ENCODE measurements at regions not wholly inside any gene's neighbourhood (a gene's known extent, or its start where the extent isn't known, plus 50 kb on each side); places are given as distances from the start of the nearest gene placed in this dataset.

- CTCF ChIA-PET, result no interaction called here
- POLR2A ChIA-PET (ENCODE audit: low non-redundant PET), result no interaction called here
- no TSS peak for BruUV-seq (replicated peaks)
Measured at GRCh38 chr6:133753756-133754155, 135.2 kb upstream of the TCF21 start.

GRCh38 chr6:133754298-133754697, 134.6 kb upstream of the TCF21 start:
- Histone ChIP-seq H3K4me3 (ENCODE audit: low read depth, low read length, poor library complexity, severe bottlenecking) (no peak overlapping the region), H3K27ac (ENCODE audit: low read depth, low read length, poor library complexity, severe bottlenecking) (no peak overlapping the region), H3K27me3 (replicated peaks; ENCODE audit: insufficient read depth, low read depth, low read length, poor library complexity) (peaks cover 91% of the 10 kb centered on the region), H3K9me3 (ENCODE audit: low read depth, low read length, poor library complexity, severe bottlenecking) (no peaks in the 10 kb centered on the region), H3K4me1 (ENCODE audit: insufficient read depth, low read length, poor library complexity, severe bottlenecking) (peaks cover 7% of the 10 kb centered on the region), H3K36me3 (ENCODE audit: insufficient read depth, low read length, poor library complexity, severe bottlenecking) (no peaks in the 10 kb centered on the region)
- DNase-seq (ENCODE audit: low spot score), result no peak
- BruUV-seq (replicated peaks), result no TSS peak
- POLR2A ChIA-PET (ENCODE audit: low non-redundant PET), result no interaction called here
- TF ChIP-seq CTCF (conservative IDR thresholded peaks at IDR 0.05; ENCODE audit: low read depth, low read length) (no peak), EZH2 (IDR thresholded peaks at IDR 0.05; ENCODE audit: borderline replicate concordance, low read depth, low read length, poor library complexity, severe bottlenecking) (no peak)
- CTCF ChIA-PET, result no interaction called here
- intact Hi-C loops (cut with micrococcal nuclease; ENCODE audit: unreplicated experiment), result no loop called here

More at GRCh38 chr6:133753756-133754155, 135.2 kb upstream of the TCF21 start:
- Histone ChIP-seq H3K36me3 (ENCODE audit: insufficient read depth, low read length, poor library complexity, severe bottlenecking) (no peaks in the 10 kb centered on the region), H3K27ac (ENCODE audit: low read depth, low read length, poor library complexity, severe bottlenecking) (no peak overlapping the region), H3K27me3 (replicated peaks; ENCODE audit: insufficient read depth, low read depth, low read length, poor library complexity) (peaks cover 91% of the 10 kb centered on the region), H3K4me1 (ENCODE audit: insufficient read depth, low read length, poor library complexity, severe bottlenecking) (peaks cover 7% of the 10 kb centered on the region), H3K9me3 (ENCODE audit: low read depth, low read length, poor library complexity, severe bottlenecking) (no peaks in the 10 kb centered on the region), H3K4me3 (ENCODE audit: low read depth, low read length, poor library complexity, severe bottlenecking) (no peak overlapping the region)
- TF ChIP-seq CTCF (conservative IDR thresholded peaks at IDR 0.05; ENCODE audit: low read depth, low read length) (no peak), EZH2 (IDR thresholded peaks at IDR 0.05; ENCODE audit: borderline replicate concordance, low read depth, low read length, poor library complexity, severe bottlenecking) (no peak)
- no peak for DNase-seq (ENCODE audit: low spot score)
- intact Hi-C loops (cut with micrococcal nuclease; ENCODE audit: unreplicated experiment), result no loop called here

- no TSS peak for BruUV-seq (replicated peaks)
- peak; percentile 14 for DNase-seq (ENCODE audit: low spot score)
Measured at GRCh38 chr6:133756078-133756695, 132.7 kb upstream of the TCF21 start.

GRCh38 chr6:133757335-133757734, 131.6 kb upstream of the TCF21 start:
- POLR2A ChIA-PET (ENCODE audit: low non-redundant PET), result no interaction called here
- DNase-seq (ENCODE audit: low spot score), result no peak
- Histone ChIP-seq H3K36me3 (ENCODE audit: insufficient read depth, low read length, poor library complexity, severe bottlenecking) (no peaks in the 10 kb centered on the region), H3K27ac (ENCODE audit: low read depth, low read length, poor library complexity, severe bottlenecking) (no peak overlapping the region), H3K4me1 (ENCODE audit: insufficient read depth, low read length, poor library complexity, severe bottlenecking) (peaks cover 7% of the 10 kb centered on the region), H3K9me3 (ENCODE audit: low read depth, low read length, poor library complexity, severe bottlenecking) (no peaks in the 10 kb centered on the region), H3K27me3 (replicated peaks; ENCODE audit: insufficient read depth, low read depth, low read length, poor library complexity) (peaks cover 100% of the 10 kb centered on the region), H3K4me3 (ENCODE audit: low read depth, low read length, poor library complexity, severe bottlenecking) (no peak overlapping the region)
- TF ChIP-seq CTCF (conservative IDR thresholded peaks at IDR 0.05; ENCODE audit: low read depth, low read length), result no peak
- no peak for TF ChIP-seq EZH2 (IDR thresholded peaks at IDR 0.05; ENCODE audit: borderline replicate concordance, low read depth, low read length, poor library complexity, severe bottlenecking)
- CTCF ChIA-PET, result interaction anchor here (0.7 kb wide), 1 partner anchor 124 kb away, joined by 3 read pairs; no protein-coding TSS in a partner anchor
- no TSS peak for BruUV-seq (replicated peaks)
- intact Hi-C loops (cut with micrococcal nuclease; ENCODE audit: unreplicated experiment), result no loop called here

More at GRCh38 chr6:133756078-133756695, 132.7 kb upstream of the TCF21 start:
- Histone ChIP-seq H3K27ac (ENCODE audit: low read depth, low read length, poor library complexity, severe bottlenecking) (no peak overlapping the region), H3K9me3 (ENCODE audit: low read depth, low read length, poor library complexity, severe bottlenecking) (no peaks in the 10 kb centered on the region), H3K4me1 (ENCODE audit: insufficient read depth, low read length, poor library complexity, severe bottlenecking) (peaks cover 7% of the 10 kb centered on the region), H3K4me3 (ENCODE audit: low read depth, low read length, poor library complexity, severe bottlenecking) (no peak overlapping the region), H3K27me3 (replicated peaks; ENCODE audit: insufficient read depth, low read depth, low read length, poor library complexity) (peaks cover 98% of the 10 kb centered on the region), H3K36me3 (ENCODE audit: insufficient read depth, low read length, poor library complexity, severe bottlenecking) (no peaks in the 10 kb centered on the region)
- intact Hi-C loops (cut with micrococcal nuclease; ENCODE audit: unreplicated experiment), result no loop called here
- ChIA-PET CTCF (interaction anchor here (0.6 kb wide), 1 partner anchor 187 kb away, joined by 3 read pairs; no protein-coding TSS in a partner anchor), POLR2A (ENCODE audit: low non-redundant PET) (no interaction called here)
- TF ChIP-seq EZH2 (IDR thresholded peaks at IDR 0.05; ENCODE audit: borderline replicate concordance, low read depth, low read length, poor library complexity, severe bottlenecking), result no peak
